ENCODE measurements at regions not wholly inside any gene's neighbourhood (a gene's known extent, or its start where the extent isn't known, plus 50 kb on each side); places are given as distances from the start of the nearest gene placed in this dataset.
"Not testable (repeated sequence)": the region's sequence is repeated elsewhere in the genome, so short reads cannot be mapped to it uniquely, and the experiment has no call there.

- Histone ChIP-seq H3K27me3 (no peaks in the 10 kb centered on the region), H3K4me1 (no peaks in the 10 kb centered on the region), H3K4me3 (replicated peaks in 1 of 3) (no peak overlapping the region), H3K9me3 (no peaks in the 10 kb centered on the region), H3K36me3 (no peaks in the 10 kb centered on the region), H3K27ac (no peak overlapping the region)
- intact Hi-C loops (cut with DNase I), result no loop called here
- TF ChIP-seq, protein P1, sequence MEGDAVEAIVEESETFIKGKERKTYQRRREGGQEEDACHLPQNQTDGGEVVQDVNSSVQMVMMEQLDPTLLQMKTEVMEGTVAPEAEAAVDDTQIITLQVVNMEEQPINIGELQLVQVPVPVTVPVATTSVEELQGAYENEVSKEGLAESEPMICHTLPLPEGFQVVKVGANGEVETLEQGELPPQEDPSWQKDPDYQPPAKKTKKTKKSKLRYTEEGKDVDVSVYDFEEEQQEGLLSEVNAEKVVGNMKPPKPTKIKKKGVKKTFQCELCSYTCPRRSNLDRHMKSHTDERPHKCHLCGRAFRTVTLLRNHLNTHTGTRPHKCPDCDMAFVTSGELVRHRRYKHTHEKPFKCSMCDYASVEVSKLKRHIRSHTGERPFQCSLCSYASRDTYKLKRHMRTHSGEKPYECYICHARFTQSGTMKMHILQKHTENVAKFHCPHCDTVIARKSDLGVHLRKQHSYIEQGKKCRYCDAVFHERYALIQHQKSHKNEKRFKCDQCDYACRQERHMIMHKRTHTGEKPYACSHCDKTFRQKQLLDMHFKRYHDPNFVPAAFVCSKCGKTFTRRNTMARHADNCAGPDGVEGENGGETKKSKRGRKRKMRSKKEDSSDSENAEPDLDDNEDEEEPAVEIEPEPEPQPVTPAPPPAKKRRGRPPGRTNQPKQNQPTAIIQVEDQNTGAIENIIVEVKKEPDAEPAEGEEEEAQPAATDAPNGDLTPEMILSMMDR (IDR thresholded peaks at IDR 0.05), result no peak
- no peak for TF ChIP-seq POLR2A (IDR thresholded peaks at IDR 0.05)
- no peak for DNase-seq
Observed at GRCh38 chr3:177862962-177863491, 665.7 kb upstream of the TBL1XR1 start.

DNA sequence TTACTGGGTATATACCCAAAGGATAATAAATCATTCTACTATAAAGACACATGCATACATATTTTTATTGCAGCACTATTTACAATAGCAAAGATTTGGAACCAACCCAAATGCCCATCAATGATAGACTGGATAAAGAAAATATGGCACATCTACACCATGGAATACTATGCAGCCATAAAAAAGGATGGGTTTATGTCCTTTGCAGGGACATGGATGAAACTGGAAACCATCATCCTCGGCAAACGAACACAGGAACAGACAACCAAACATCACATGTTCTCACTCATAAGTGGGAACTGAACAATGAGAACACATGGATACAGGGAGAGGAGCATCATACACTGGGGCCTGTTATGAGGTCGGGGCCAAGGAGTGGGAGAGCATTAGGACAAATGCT lies 665.0 kb upstream of the KCNMB2 start:
- DNase-seq; H3K9me3 ChIP-seq; H3K27ac ChIP-seq; H3K27me3 ChIP-seq; H3K4me1 ChIP-seq; intact Hi-C loops (cut with DNase I); H3K36me3 ChIP-seq; H3K4me3 ChIP-seq (replicated peaks in 1 of 3): not testable (repeated sequence)
- 92 to 93% methylated on average over 3 of the region's 3 CpGs for WGBS, 2 donors

DNA sequence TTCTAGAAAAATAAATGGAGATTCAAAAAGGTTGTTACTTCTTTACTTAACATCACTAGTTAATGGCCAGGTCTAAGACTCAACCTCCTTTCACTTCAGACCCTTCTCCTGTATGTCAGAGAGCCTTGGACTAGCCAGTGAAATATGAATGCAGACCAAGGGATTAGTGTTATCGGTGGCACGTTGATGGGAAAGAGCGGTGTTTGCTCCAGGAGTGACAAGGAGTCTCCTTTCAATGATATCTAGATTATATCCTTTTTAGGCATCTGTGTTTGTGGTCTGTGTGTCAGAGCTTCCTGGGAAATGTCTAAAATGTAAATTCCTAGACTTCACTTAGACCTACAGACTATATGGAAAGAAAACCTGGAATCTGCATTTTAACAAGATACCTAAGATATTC lies 658.0 kb upstream of the KCNMB2 start:
- no peak for TF ChIP-seq POLR2A (IDR thresholded peaks at IDR 0.05)
- TF ChIP-seq, protein P1 (IDR thresholded peaks at IDR 0.05), result no peak

GRCh38 chr3:177878957-177879356 lies 657.3 kb upstream of the KCNMB2 start:
- Histone ChIP-seq H3K4me3 (replicated peaks in 1 of 3) (no peak overlapping the region), H3K27ac (no peak overlapping the region), H3K36me3 (no peaks in the 10 kb centered on the region), H3K9me3 (no peaks in the 10 kb centered on the region), H3K27me3 (no peaks in the 10 kb centered on the region), H3K4me1 (no peaks in the 10 kb centered on the region)
- WGBS, 2 donors, result 90 to 94% methylated on average over 4 of the region's 4 CpGs
- TF ChIP-seq POLR2A (IDR thresholded peaks at IDR 0.05), result no peak
- TF ChIP-seq, protein P1 (IDR thresholded peaks at IDR 0.05), result no peak
- no peak for DNase-seq
- intact Hi-C loops (cut with DNase I), result no loop called here

More for the DNA sequence above, 658.0 kb upstream of the KCNMB2 start:
- no peaks in the 10 kb centered on the region for H3K4me1 ChIP-seq
- no peak for DNase-seq
- H3K9me3 ChIP-seq, result no peaks in the 10 kb centered on the region
- H3K4me3 ChIP-seq (replicated peaks in 1 of 3), result no peak overlapping the region
- no peaks in the 10 kb centered on the region for H3K27me3 ChIP-seq
- intact Hi-C loops (cut with DNase I), result no loop called here
- WGBS, 2 donors, result 94 to 97% methylated on average over 3 of the region's 3 CpGs
- no peak overlapping the region for H3K27ac ChIP-seq
- H3K36me3 ChIP-seq, result no peaks in the 10 kb centered on the region

- no peaks in the 10 kb centered on the region for H3K27me3 ChIP-seq
- no peak overlapping the region for H3K27ac ChIP-seq
- H3K9me3 ChIP-seq, result no peaks in the 10 kb centered on the region
- H3K4me3 ChIP-seq (replicated peaks in 1 of 3), result no peak overlapping the region
- H3K36me3 ChIP-seq, result no peaks in the 10 kb centered on the region
- WGBS, 2 donors, result 89% methylated on average over 3 of the region's 3 CpGs
- TF ChIP-seq, protein P1 (IDR thresholded peaks at IDR 0.05), result no peak
- TF ChIP-seq POLR2A (IDR thresholded peaks at IDR 0.05), result no peak
- intact Hi-C loops (cut with DNase I), result no loop called here
- no peak for DNase-seq
- H3K4me1 ChIP-seq, result no peaks in the 10 kb centered on the region
Observed at GRCh38 chr3:177881351-177881750, 654.9 kb upstream of the KCNMB2 start.

Data from thyroid gland (tissue), 4 donors.